ENCODE measurements at regions not wholly inside any gene's neighbourhood (a gene's known extent, or its start where the extent isn't known, plus 50 kb on each side); places are given as distances from the start of the nearest gene placed in this dataset.
"Not testable (repeated sequence)": the region's sequence is repeated elsewhere in the genome, so short reads cannot be mapped to it uniquely, and the experiment has no call there.

- H3K4me1 ChIP-seq (ENCODE audit: low read length): no peaks in the 10 kb centered on the region
- no peak overlapping the region for H3K27ac ChIP-seq (ENCODE audit: low read length)
- H3K4me3 ChIP-seq (ENCODE audit: low read length): no peak overlapping the region
- H3K4me2 ChIP-seq (ENCODE audit: low read depth, low read length, poor library complexity, severe bottlenecking): no peak overlapping the region
- no peaks in the 10 kb centered on the region for H3K27me3 ChIP-seq (ENCODE audit: low read length)
- no peaks in the 10 kb centered on the region for H3K9me3 ChIP-seq (ENCODE audit: low read length)
- H3K9ac ChIP-seq (ENCODE audit: low read length): no peak overlapping the region
- no peaks in the 10 kb centered on the region for H3K36me3 ChIP-seq (ENCODE audit: insufficient read depth, low read length)
- H2AFZ ChIP-seq (ENCODE audit: low read length): no peak overlapping the region
- H3K79me2 ChIP-seq (ENCODE audit: low read length): no peaks in the 10 kb centered on the region
- no peak for DNase-seq
- H4K20me1 ChIP-seq (ENCODE audit: insufficient read depth, low read depth, low read length): no peaks in the 10 kb centered on the region
- H3K9me2 ChIP-seq (replicated peaks; ENCODE audit: insufficient read depth, low read length): no peaks in the 10 kb centered on the region
Measured at GRCh38 chr10:21421016-21421415, 104.5 kb downstream of the SKIDA1 start.

GRCh38 chr10:21418981-21419576 lies 106.4 kb downstream of the SKIDA1 start:
- H3K4me2 ChIP-seq (ENCODE audit: low read depth, low read length, poor library complexity, severe bottlenecking); H3K9ac ChIP-seq (ENCODE audit: low read length); H3K9me2 ChIP-seq (replicated peaks; ENCODE audit: insufficient read depth, low read length); H4K20me1 ChIP-seq (ENCODE audit: insufficient read depth, low read depth, low read length); H2AFZ ChIP-seq (ENCODE audit: low read length); H3K79me2 ChIP-seq (ENCODE audit: low read length); H3K9me3 ChIP-seq (ENCODE audit: low read length); H3K4me1 ChIP-seq (ENCODE audit: low read length); H3K36me3 ChIP-seq (ENCODE audit: insufficient read depth, low read length); H3K4me3 ChIP-seq (ENCODE audit: low read length); DNase-seq; H3K27ac ChIP-seq (ENCODE audit: low read length); H3K27me3 ChIP-seq (ENCODE audit: low read length): not testable (repeated sequence)

DNA sequence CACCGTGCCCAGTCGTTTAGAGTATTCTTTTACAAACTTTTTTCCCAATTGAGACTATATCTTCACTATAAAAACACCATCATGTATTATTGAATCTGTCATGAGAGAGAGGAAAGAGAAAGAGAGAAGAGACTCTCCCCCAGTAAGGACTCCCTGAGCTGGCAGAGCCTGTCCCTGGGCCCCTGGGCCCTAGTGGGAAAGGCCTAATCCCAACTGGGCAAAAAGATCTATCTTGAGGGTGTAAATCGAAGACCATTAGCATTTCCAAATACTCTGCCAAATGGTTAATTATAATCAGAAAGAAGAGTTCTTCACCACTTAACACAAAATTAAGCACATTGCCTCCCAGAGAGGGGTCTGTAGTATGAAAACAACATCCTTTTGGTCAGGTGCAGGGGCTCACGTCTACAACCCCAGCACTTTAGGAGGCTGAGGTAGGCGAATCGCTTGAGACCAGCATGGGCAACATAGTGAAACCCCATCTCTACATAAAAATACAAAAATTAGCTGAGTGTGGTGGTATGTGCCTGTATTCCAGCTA lies 108.2 kb downstream of the SKIDA1 start:
- Histone ChIP-seq H2AFZ (ENCODE audit: low read length) (no peak overlapping the region), H3K27me3 (ENCODE audit: low read length) (no peaks in the 10 kb centered on the region), H3K4me1 (ENCODE audit: low read length) (no peaks in the 10 kb centered on the region), H4K20me1 (ENCODE audit: insufficient read depth, low read depth, low read length) (no peaks in the 10 kb centered on the region), H3K4me2 (ENCODE audit: low read depth, low read length, poor library complexity, severe bottlenecking) (no peak overlapping the region), H3K4me3 (ENCODE audit: low read length) (no peak overlapping the region), H3K79me2 (ENCODE audit: low read length) (no peaks in the 10 kb centered on the region), H3K9me2 (replicated peaks; ENCODE audit: insufficient read depth, low read length) (no peaks in the 10 kb centered on the region), H3K9me3 (ENCODE audit: low read length) (no peaks in the 10 kb centered on the region), H3K9ac (ENCODE audit: low read length) (no peak overlapping the region), H3K27ac (ENCODE audit: low read length) (no peak overlapping the region), H3K36me3 (ENCODE audit: insufficient read depth, low read length) (no peaks in the 10 kb centered on the region)
- DNase-seq: no peak

DNA sequence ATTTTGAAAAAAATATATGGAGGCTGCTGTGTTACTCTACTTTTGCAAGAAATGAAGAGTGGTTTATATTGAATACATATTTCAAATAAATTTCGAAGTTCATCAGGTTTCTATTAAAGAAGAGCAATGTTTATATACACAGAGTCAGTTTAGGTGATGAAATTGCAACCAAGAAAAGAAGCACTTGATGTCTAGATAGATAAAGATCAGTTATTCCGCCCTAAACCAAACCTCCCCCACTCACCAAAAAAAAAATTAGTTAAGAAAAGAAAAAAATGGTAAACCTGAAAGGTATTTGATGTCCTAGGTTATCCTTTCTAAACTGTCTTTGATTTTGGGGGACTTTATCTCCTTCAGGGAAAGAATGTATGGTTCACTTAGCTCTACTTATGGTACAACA lies 111.8 kb downstream of the SKIDA1 start:
- no peak for DNase-seq
- no peak overlapping the region for H3K27ac ChIP-seq (ENCODE audit: low read length)
- H3K4me3 ChIP-seq (ENCODE audit: low read length): no peak overlapping the region
- no peaks in the 10 kb centered on the region for H3K9me2 ChIP-seq (replicated peaks; ENCODE audit: insufficient read depth, low read length)
- H3K27me3 ChIP-seq (ENCODE audit: low read length): no peaks in the 10 kb centered on the region
- no peaks in the 10 kb centered on the region for H4K20me1 ChIP-seq (ENCODE audit: insufficient read depth, low read depth, low read length)
- H3K4me1 ChIP-seq (ENCODE audit: low read length): no peaks in the 10 kb centered on the region
- no peaks in the 10 kb centered on the region for H3K79me2 ChIP-seq (ENCODE audit: low read length)
- H3K9me3 ChIP-seq (ENCODE audit: low read length): no peaks in the 10 kb centered on the region
- H3K9ac ChIP-seq (ENCODE audit: low read length): no peak overlapping the region
- no peak overlapping the region for H2AFZ ChIP-seq (ENCODE audit: low read length)
- H3K36me3 ChIP-seq (ENCODE audit: insufficient read depth, low read length): no peaks in the 10 kb centered on the region
- H3K4me2 ChIP-seq (ENCODE audit: low read depth, low read length, poor library complexity, severe bottlenecking): no peak overlapping the region

DNA sequence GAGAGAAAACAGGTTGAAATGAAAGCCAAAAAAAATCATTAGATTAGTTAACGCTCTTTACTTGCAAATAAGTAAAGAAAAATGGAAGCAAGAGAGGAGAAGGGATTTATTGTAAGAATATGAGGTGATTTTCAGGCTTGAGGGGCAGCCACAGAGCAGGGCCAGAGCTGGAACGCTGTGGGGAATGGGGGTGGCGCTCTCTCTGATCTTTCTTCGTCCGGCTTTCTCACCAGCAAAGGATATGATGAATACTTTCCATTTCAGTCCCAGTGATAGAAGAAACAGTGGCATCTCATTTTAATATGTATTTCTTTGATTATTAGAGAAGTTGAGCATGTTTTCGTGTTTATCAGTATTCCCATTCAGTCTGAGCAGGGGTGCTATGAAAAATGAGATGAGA lies 112.2 kb downstream of the SKIDA1 start:
- no peaks in the 10 kb centered on the region for H3K9me2 ChIP-seq (replicated peaks; ENCODE audit: insufficient read depth, low read length)
- DNase-seq: no peak
- no peaks in the 10 kb centered on the region for H3K27me3 ChIP-seq (ENCODE audit: low read length)
- no peak overlapping the region for H2AFZ ChIP-seq (ENCODE audit: low read length)
- no peak overlapping the region for H3K9ac ChIP-seq (ENCODE audit: low read length)
- no peaks in the 10 kb centered on the region for H3K4me1 ChIP-seq (ENCODE audit: low read length)
- H4K20me1 ChIP-seq (ENCODE audit: insufficient read depth, low read depth, low read length): no peaks in the 10 kb centered on the region
- H3K4me2 ChIP-seq (ENCODE audit: low read depth, low read length, poor library complexity, severe bottlenecking): no peak overlapping the region
- H3K79me2 ChIP-seq (ENCODE audit: low read length): no peaks in the 10 kb centered on the region
- H3K27ac ChIP-seq (ENCODE audit: low read length): no peak overlapping the region
- H3K4me3 ChIP-seq (ENCODE audit: low read length): no peak overlapping the region
- no peaks in the 10 kb centered on the region for H3K36me3 ChIP-seq (ENCODE audit: insufficient read depth, low read length)
- no peaks in the 10 kb centered on the region for H3K9me3 ChIP-seq (ENCODE audit: low read length)

DNA sequence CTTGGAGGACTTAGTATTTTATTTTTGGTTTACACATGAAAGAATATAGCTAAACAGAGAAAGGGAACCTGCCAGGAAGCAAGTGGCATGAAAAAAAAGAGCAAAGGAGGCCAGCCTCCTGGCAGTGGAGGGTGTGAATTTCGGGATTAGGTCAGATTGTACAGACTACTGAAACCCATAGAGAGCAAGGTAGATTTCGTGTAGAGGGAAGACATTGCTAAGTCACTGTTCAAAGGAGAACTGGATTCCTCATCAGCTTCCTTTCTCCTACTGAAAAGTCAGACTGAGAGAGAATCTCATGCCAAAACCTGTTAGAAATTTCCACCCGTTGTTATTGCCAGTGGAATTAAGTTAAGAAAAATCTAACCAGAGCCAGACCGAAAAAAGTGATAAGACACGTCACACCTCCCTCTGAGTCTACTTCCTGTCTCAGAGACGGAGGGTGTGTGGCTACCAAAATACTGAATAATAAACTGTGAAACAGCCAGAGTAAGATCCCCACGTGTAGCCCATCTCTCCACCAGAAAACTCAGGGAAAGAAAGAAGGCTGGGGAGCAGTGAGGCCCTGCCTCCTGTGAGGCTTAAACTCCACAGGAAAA lies 118.8 kb downstream of the SKIDA1 start:
- no peaks in the 10 kb centered on the region for H4K20me1 ChIP-seq (ENCODE audit: insufficient read depth, low read depth, low read length)
- no peak overlapping the region for H3K4me2 ChIP-seq (ENCODE audit: low read depth, low read length, poor library complexity, severe bottlenecking)
- H2AFZ ChIP-seq (ENCODE audit: low read length): no peak overlapping the region; the same call in 1 of the 2 replicates
- no peak overlapping the region for H3K27ac ChIP-seq (ENCODE audit: low read length)
- H3K9ac ChIP-seq (ENCODE audit: low read length): no peak overlapping the region
- no peaks in the 10 kb centered on the region for H3K9me2 ChIP-seq (replicated peaks; ENCODE audit: insufficient read depth, low read length)
- H3K9me3 ChIP-seq (ENCODE audit: low read length): no peaks in the 10 kb centered on the region
- no peak for DNase-seq
- no peaks in the 10 kb centered on the region for H3K4me1 ChIP-seq (ENCODE audit: low read length)
- H3K79me2 ChIP-seq (ENCODE audit: low read length): no peaks in the 10 kb centered on the region
- no peaks in the 10 kb centered on the region for H3K27me3 ChIP-seq (ENCODE audit: low read length)
- no peaks in the 10 kb centered on the region for H3K36me3 ChIP-seq (ENCODE audit: insufficient read depth, low read length)
- H3K4me3 ChIP-seq (ENCODE audit: low read length): no peak overlapping the region

- no peaks in the 10 kb centered on the region for H3K79me2 ChIP-seq (ENCODE audit: low read length)
- no peak overlapping the region for H3K4me2 ChIP-seq (ENCODE audit: low read depth, low read length, poor library complexity, severe bottlenecking)
- H3K27me3 ChIP-seq (ENCODE audit: low read length): no peaks in the 10 kb centered on the region
- H3K4me1 ChIP-seq (ENCODE audit: low read length): no peaks in the 10 kb centered on the region
- no peak overlapping the region for H2AFZ ChIP-seq (ENCODE audit: low read length)
- H3K9ac ChIP-seq (ENCODE audit: low read length): no peak overlapping the region
- no peaks in the 10 kb centered on the region for H3K9me3 ChIP-seq (ENCODE audit: low read length)
- no peaks in the 10 kb centered on the region for H3K9me2 ChIP-seq (replicated peaks; ENCODE audit: insufficient read depth, low read length)
- H3K4me3 ChIP-seq (ENCODE audit: low read length): no peak overlapping the region
- no peaks in the 10 kb centered on the region for H4K20me1 ChIP-seq (ENCODE audit: insufficient read depth, low read depth, low read length)
- no peaks in the 10 kb centered on the region for H3K36me3 ChIP-seq (ENCODE audit: insufficient read depth, low read length)
- no peak overlapping the region for H3K27ac ChIP-seq (ENCODE audit: low read length)
- no peak for DNase-seq
Measured at GRCh38 chr10:21405981-21406380, 119.5 kb downstream of the SKIDA1 start.

- Histone ChIP-seq H3K4me1 (ENCODE audit: low read length) (no peaks in the 10 kb centered on the region; the same call in 1 of the 2 replicates), H3K9ac (ENCODE audit: low read length) (no peak overlapping the region), H3K27me3 (ENCODE audit: low read length) (no peaks in the 10 kb centered on the region), H3K4me3 (ENCODE audit: low read length) (no peak overlapping the region), H4K20me1 (ENCODE audit: insufficient read depth, low read depth, low read length) (no peaks in the 10 kb centered on the region), H3K4me2 (ENCODE audit: low read depth, low read length, poor library complexity, severe bottlenecking) (no peak overlapping the region), H3K9me3 (ENCODE audit: low read length) (no peaks in the 10 kb centered on the region), H3K9me2 (replicated peaks; ENCODE audit: insufficient read depth, low read length) (no peaks in the 10 kb centered on the region), H2AFZ (ENCODE audit: low read length) (no peak overlapping the region), H3K27ac (ENCODE audit: low read length) (no peak overlapping the region), H3K79me2 (ENCODE audit: low read length) (no peaks in the 10 kb centered on the region), H3K36me3 (ENCODE audit: insufficient read depth, low read length) (no peaks in the 10 kb centered on the region)
- DNase-seq: no peak
Measured at GRCh38 chr10:21403256-21404015, 122.0 kb downstream of the SKIDA1 start.

Measured in Karpas-422 (cell line).